ENCODE measurements at regions not wholly inside any gene's neighbourhood (a gene's known extent, or its start where the extent isn't known, plus 50 kb on each side); places are given as distances from the start of the nearest gene placed in this dataset.
"Not testable (repeated sequence)": the region's sequence is repeated elsewhere in the genome, so short reads cannot be mapped to it uniquely, and the experiment has no call there.

GRCh38 chr20:50328996-50329898 lies 138.6 kb downstream of the CEBPB start:
- DNase-seq (ENCODE audit: low read depth), result no peak

- DNase-seq (ENCODE audit: low read depth), result no peak
These were observed 139.4 kb downstream of the CEBPB start for GRCh38 chr20:50329981-50330503.

- no peak for DNase-seq (ENCODE audit: low read depth)
These were observed 140.1 kb downstream of the CEBPB start for GRCh38 chr20:50330504-50331313.

- no peak for DNase-seq (ENCODE audit: low read depth)
These were observed 141.1 kb downstream of the CEBPB start for GRCh38 chr20:50331469-50332363.

GRCh38 chr20:50332491-50332980 lies 141.9 kb downstream of the CEBPB start:
- DNase-seq (ENCODE audit: low read depth), result no peak

- no peak for DNase-seq (ENCODE audit: low read depth)
These were observed 142.6 kb downstream of the CEBPB start for GRCh38 chr20:50333131-50333670.

GRCh38 chr20:50333812-50334211 lies 143.2 kb downstream of the CEBPB start:
- DNase-seq (ENCODE audit: low read depth), result no peak

GRCh38 chr20:50334512-50334911 lies 143.9 kb downstream of the CEBPB start:
- DNase-seq (ENCODE audit: low read depth), result not testable (repeated sequence)

- no peak for DNase-seq (ENCODE audit: low read depth)
These were observed 144.5 kb downstream of the CEBPB start for GRCh38 chr20:50335105-50335504.

- no peak for DNase-seq (ENCODE audit: low read depth)
These were observed 145.2 kb downstream of the CEBPB start for GRCh38 chr20:50335866-50336265.

- DNase-seq (ENCODE audit: low read depth), result no peak
These were observed 146.0 kb downstream of the CEBPB start for GRCh38 chr20:50336661-50337060.

GRCh38 chr20:50337521-50338466 lies 147.2 kb downstream of the CEBPB start:
- DNase-seq (ENCODE audit: low read depth), result no peak

- peak; percentile 65 for DNase-seq (ENCODE audit: low read depth)
These were observed 148.1 kb downstream of the CEBPB start for GRCh38 chr20:50338479-50339391.

- DNase-seq (ENCODE audit: low read depth), result no peak
These were observed 148.9 kb downstream of the CEBPB start for GRCh38 chr20:50339466-50339901.

- DNase-seq (ENCODE audit: low read depth), result no peak
These were observed 149.9 kb downstream of the CEBPB start for GRCh38 chr20:50340541-50340940.

GRCh38 chr20:50341050-50341449 lies 150.4 kb downstream of the CEBPB start:
- DNase-seq (ENCODE audit: low read depth), result no peak

GRCh38 chr20:50341880-50342637 lies 151.4 kb downstream of the CEBPB start:
- no peak for DNase-seq (ENCODE audit: low read depth)

GRCh38 chr20:50342638-50343102 lies 152.0 kb downstream of the CEBPB start:
- no peak for DNase-seq (ENCODE audit: low read depth)
